GM23248 (cell line): ENCODE measurements at regions not wholly inside any gene's neighbourhood (a gene's known extent, or its start where the extent isn't known, plus 50 kb on each side); places are given as distances from the start of the nearest gene placed in this dataset.

Source experiments
- EZH2 ChIP-seq: fragments of 200-600 bp; sonication (generic); IDR thresholded peaks from 2 replicates; pipeline ENCODE4 v1.6.1; 2018; ENCODE audit warnings: antibody characterized with exemption, mild to moderate bottlenecking; ENCODE audit not compliant: insufficient read depth, poor library complexity, severe bottlenecking
- EZH2phosphoT487 ChIP-seq: fragments of 200-600 bp; sonication (generic); IDR thresholded peaks from 2 replicates; pipeline ENCODE4 v1.6.1; 2018; ENCODE audit warnings: antibody characterized with exemption, moderate library complexity, mild to moderate bottlenecking, low read depth; ENCODE audit not compliant: insufficient read depth

GRCh38 chr20:17062712-17063111 lies 164.1 kb upstream of the PCSK2 start:
- TF ChIP-seq EZH2 (no peak), EZH2phosphoT487 (no peak)
